ENCODE measurements at regions not wholly inside any gene's neighbourhood (a gene's known extent, or its start where the extent isn't known, plus 50 kb on each side); places are given as distances from the start of the nearest gene placed in this dataset.

DNA sequence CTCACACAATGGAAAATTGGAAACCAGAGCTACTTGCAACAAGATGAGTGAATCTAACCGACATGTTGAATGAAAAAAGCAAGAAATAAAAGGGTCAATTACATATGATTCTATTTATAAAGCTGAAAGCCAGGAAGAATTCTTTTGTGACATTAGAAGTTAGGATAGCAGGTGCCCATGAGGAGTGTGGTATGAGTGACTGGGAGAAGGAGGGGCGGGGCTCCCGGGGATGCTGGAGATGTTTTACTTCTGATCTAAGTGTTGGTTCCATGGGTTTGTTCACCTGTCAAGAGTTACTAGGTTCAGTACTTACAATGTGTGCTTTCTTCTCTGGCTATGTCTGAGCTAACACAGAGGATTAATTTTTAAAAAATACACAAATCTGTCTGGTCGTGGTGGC, 60.8 kb downstream of the NSMCE3 start:
- H3K27ac ChIP-seq (ENCODE audit: low read length) = no peak overlapping the region
- H3K9me3 ChIP-seq (ENCODE audit: insufficient read depth, low read length) = no peaks in the 10 kb centered on the region
- TF ChIP-seq EZH2phosphoT487 (IDR thresholded peaks at IDR 0.05; ENCODE audit: low read depth) = no peak
- TF ChIP-seq, protein P1, sequence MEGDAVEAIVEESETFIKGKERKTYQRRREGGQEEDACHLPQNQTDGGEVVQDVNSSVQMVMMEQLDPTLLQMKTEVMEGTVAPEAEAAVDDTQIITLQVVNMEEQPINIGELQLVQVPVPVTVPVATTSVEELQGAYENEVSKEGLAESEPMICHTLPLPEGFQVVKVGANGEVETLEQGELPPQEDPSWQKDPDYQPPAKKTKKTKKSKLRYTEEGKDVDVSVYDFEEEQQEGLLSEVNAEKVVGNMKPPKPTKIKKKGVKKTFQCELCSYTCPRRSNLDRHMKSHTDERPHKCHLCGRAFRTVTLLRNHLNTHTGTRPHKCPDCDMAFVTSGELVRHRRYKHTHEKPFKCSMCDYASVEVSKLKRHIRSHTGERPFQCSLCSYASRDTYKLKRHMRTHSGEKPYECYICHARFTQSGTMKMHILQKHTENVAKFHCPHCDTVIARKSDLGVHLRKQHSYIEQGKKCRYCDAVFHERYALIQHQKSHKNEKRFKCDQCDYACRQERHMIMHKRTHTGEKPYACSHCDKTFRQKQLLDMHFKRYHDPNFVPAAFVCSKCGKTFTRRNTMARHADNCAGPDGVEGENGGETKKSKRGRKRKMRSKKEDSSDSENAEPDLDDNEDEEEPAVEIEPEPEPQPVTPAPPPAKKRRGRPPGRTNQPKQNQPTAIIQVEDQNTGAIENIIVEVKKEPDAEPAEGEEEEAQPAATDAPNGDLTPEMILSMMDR (IDR thresholded peaks at IDR 0.05; ENCODE audit: low read depth, low read length) = no peak
- H3K36me3 ChIP-seq (replicated peaks; ENCODE audit: low read depth, low read length) = no peaks in the 10 kb centered on the region
- H3K9ac ChIP-seq (ENCODE audit: low read length) = no peak overlapping the region
- no peaks in the 10 kb centered on the region for H3K79me2 ChIP-seq (ENCODE audit: low read length)
- H3K4me2 ChIP-seq (ENCODE audit: low read length) = no peak overlapping the region
- H4K20me1 ChIP-seq (ENCODE audit: insufficient read depth, low read length) = no peaks in the 10 kb centered on the region
- H2AFZ ChIP-seq (ENCODE audit: low read depth, low read length) = no peak overlapping the region
- H3K27me3 ChIP-seq (ENCODE audit: low read depth, low read length) = peaks cover 5% of the 10 kb centered on the region; the same call in 1 of the 2 replicates
- no peaks in the 10 kb centered on the region for H3K4me1 ChIP-seq (ENCODE audit: low read length)
- no peak overlapping the region for H3K4me3 ChIP-seq (ENCODE audit: low read length)

DNA sequence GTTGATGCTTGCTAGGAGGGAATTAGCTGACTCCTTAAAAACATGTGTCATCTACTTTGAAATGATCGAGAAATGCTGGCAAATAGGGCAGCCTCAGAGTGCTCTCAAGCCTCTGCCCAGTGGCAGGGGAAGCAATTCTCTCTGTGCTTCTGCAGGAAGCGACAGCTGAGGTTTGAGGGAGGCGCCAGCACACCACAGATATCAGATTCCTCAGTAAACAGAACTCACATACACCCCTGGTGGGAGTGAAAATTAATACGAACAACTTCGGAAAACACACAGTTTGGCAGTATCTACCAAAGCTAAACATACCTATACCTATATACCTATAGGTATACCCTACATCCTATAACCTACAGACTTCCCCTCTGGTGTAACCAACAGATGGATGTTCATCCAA, 61.3 kb downstream of the NSMCE3 start:
- H3K36me3 ChIP-seq (replicated peaks; ENCODE audit: low read depth, low read length) = no peaks in the 10 kb centered on the region
- H3K4me1 ChIP-seq (ENCODE audit: low read length) = no peaks in the 10 kb centered on the region
- H3K4me3 ChIP-seq (ENCODE audit: low read length) = no peak overlapping the region
- no peak overlapping the region for H2AFZ ChIP-seq (ENCODE audit: low read depth, low read length)
- no peak overlapping the region for H3K27ac ChIP-seq (ENCODE audit: low read length)
- H3K9ac ChIP-seq (ENCODE audit: low read length) = no peak overlapping the region
- no peaks in the 10 kb centered on the region for H3K79me2 ChIP-seq (ENCODE audit: low read length)
- no peaks in the 10 kb centered on the region for H3K9me3 ChIP-seq (ENCODE audit: insufficient read depth, low read length)
- no peak for TF ChIP-seq EZH2phosphoT487 (IDR thresholded peaks at IDR 0.05; ENCODE audit: low read depth)
- TF ChIP-seq, protein P1 (IDR thresholded peaks at IDR 0.05; ENCODE audit: low read depth, low read length) = no peak
- no peak overlapping the region for H3K4me2 ChIP-seq (ENCODE audit: low read length)
- no peaks in the 10 kb centered on the region for H4K20me1 ChIP-seq (ENCODE audit: insufficient read depth, low read length)
- peaks cover 5% of the 10 kb centered on the region; the same call in 1 of the 2 replicates for H3K27me3 ChIP-seq (ENCODE audit: low read depth, low read length)

DNA sequence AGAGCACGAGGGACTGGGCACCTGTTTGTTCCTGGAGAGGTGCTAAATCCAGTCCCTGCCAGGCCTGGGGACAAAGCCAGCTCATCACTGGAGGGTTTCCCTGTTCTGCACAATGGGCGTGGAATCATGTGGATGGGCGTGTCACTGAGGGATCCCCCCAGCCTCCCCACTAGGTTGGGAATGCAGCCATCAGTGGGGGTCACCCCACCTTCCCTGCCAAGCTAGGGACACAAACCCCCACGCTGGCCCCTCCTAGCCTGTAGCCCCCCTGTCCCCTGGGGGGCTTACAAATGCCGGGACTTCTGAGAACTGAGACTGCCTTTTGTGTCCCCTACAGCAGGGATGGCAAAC, 61.9 kb downstream of the NSMCE3 start:
- Histone ChIP-seq H3K27me3 (ENCODE audit: low read depth, low read length) (peaks cover 5% of the 10 kb centered on the region; the same call in 1 of the 2 replicates), H3K4me1 (ENCODE audit: low read length) (no peaks in the 10 kb centered on the region)

DNA sequence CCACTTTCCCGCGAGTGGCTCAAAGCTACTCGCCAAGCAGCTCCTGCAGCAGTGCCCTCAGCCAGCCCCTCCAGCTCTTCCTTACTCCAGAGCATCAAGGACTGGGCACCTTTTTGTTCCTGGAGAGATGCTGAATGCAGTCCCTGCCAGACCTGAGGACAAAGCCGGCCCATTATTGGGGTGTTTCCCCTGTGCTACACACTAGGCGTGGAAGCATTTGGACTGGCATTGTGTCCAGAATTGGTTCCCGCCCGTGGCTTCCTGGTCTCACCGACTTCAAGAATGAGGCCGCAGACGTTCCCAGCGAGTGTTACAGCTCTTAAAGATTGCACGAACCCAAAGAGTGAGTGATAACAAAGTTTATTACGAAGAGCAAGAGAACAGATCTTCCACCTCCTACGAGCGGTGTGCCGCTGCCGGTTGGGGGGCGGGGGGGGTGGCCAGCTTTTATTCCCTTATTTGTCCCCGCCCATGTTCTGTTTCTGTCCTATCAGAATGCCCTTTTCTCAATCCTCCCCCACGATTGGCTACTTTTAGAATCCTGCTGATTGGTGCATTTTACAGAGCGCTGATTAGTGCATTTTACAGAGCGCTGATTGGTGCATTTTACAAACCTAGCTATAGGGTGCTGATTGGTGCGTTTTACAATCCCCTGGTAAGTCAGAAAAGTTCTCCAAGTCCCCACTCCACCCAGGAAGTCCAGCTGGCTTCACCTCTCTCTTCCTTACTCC, 62.4 kb downstream of the NSMCE3 start:
- Histone ChIP-seq H2AFZ (ENCODE audit: low read depth, low read length) (no peak overlapping the region), H3K36me3 (replicated peaks; ENCODE audit: low read depth, low read length) (no peaks in the 10 kb centered on the region), H3K9me3 (ENCODE audit: insufficient read depth, low read length) (no peaks in the 10 kb centered on the region), H3K4me1 (ENCODE audit: low read length) (no peaks in the 10 kb centered on the region), H4K20me1 (ENCODE audit: insufficient read depth, low read length) (no peaks in the 10 kb centered on the region), H3K27ac (ENCODE audit: low read length) (no peak overlapping the region), H3K4me3 (ENCODE audit: low read length) (no peak overlapping the region), H3K27me3 (ENCODE audit: low read depth, low read length) (0 out of 2 replicates have a peak, but pooled peaks cover 3% of the 10 kb centered on the region), H3K9ac (ENCODE audit: low read length) (no peak overlapping the region), H3K79me2 (ENCODE audit: low read length) (no peaks in the 10 kb centered on the region), H3K4me2 (ENCODE audit: low read length) (no peak overlapping the region)
- no peak for TF ChIP-seq EZH2phosphoT487 (IDR thresholded peaks at IDR 0.05; ENCODE audit: low read depth)
- TF ChIP-seq, protein P1 (IDR thresholded peaks at IDR 0.05; ENCODE audit: low read depth, low read length) = no peak

More for the DNA sequence above, 61.9 kb downstream of the NSMCE3 start:
- H3K79me2 ChIP-seq (ENCODE audit: low read length) = no peaks in the 10 kb centered on the region
- no peak overlapping the region for H3K9ac ChIP-seq (ENCODE audit: low read length)
- H4K20me1 ChIP-seq (ENCODE audit: insufficient read depth, low read length) = no peaks in the 10 kb centered on the region
- H3K27ac ChIP-seq (ENCODE audit: low read length) = no peak overlapping the region
- no peak overlapping the region for H3K4me3 ChIP-seq (ENCODE audit: low read length)
- TF ChIP-seq, protein P1 (IDR thresholded peaks at IDR 0.05; ENCODE audit: low read depth, low read length) = no peak
- no peak for TF ChIP-seq EZH2phosphoT487 (IDR thresholded peaks at IDR 0.05; ENCODE audit: low read depth)
- H3K9me3 ChIP-seq (ENCODE audit: insufficient read depth, low read length) = no peaks in the 10 kb centered on the region
- H2AFZ ChIP-seq (ENCODE audit: low read depth, low read length) = no peak overlapping the region
- no peak overlapping the region for H3K4me2 ChIP-seq (ENCODE audit: low read length)
- no peaks in the 10 kb centered on the region for H3K36me3 ChIP-seq (replicated peaks; ENCODE audit: low read depth, low read length)
